ENCODE measurements at regions not wholly inside any gene's neighbourhood (a gene's known extent, or its start where the extent isn't known, plus 50 kb on each side); places are given as distances from the start of the nearest gene placed in this dataset.

DNA sequence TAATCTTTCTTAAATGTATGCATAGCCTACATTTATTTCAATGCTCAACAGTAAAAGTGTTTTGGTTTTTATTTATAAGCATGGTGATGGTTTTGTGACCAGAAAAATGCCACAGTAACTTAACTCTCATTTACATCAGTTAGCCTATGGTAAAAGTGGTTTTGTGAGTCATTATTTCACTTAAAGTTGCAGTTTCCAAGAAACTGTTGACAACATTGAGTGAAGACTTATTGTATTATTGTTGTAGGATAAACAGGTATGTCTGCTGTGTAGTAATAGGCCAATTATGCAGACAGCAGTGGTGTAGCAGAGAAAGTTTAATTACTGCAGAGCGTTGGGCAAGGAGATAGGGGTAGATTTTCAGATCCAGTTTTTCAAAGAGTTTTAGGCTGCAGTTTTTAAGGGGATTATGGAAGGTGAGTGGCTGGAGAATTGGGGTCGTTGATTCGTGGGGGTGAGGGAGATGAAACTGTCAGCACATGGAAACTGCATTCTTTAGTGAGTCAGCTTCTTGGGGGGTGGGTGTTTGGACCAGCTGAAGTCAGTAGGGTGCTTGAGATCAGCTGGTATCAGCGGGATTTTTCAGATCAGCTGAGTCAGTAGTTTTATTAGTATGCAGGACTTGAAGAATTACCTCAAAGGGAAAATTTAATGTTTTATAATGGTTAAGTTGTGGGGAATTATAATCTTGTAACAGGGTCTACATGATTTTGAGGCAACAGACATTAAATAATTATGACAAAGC, 168.7 kb upstream of the FMN2 start:
- DNase-seq (ENCODE audit: low read depth in 2 of 2, low spot score in 1 of 2), result no peak

DNA sequence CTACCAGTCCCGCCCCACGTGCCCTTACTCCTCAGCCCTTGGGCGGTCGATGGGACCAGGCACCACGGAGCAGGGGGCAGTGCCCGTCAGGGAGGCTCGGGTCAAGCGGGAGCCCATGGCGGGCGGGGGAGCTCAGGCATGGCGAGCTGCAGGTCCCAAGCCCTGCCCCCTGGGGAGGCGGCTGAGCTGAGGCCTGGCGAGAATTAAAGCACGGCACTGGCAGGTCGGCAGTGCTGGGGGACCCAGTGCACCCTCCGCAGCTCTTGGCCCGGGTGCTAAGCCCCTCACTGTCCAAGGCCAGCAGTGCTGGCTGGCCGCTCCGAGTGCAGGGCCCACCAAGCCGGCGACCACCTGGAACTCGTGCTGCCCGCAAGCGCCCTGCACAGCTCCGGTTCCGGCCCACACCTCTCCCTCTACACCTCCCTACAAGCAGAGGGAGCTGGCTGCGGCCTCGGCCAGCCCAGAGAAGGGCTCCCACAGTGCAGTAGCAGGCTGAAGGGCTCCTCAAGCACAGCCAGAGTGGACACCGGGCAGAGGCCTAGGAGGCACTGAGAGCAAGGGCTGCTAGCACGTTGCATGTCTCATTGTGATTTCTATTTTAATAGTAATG, 166.8 kb upstream of the FMN2 start:
- no peak for DNase-seq (ENCODE audit: low read depth in 2 of 2, low spot score in 1 of 2)

DNA sequence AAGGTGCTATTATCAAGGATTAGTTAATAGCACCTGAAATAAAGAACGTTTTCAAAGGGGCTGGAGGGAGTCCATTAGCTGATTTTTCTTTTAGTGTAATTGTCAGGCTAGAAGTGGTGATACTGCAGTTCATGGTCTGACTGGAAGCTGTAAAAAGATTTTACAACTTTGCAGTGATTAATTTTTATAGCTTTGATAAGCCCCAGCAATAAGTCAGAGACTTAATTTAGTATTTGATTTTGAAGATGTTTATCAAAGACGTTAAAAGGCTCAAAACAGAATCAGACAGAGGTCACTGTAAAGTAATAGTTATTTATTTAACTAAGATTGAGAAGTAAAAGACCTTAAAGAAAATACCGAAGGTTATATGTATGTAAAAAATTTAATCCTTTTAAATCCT, 165.5 kb upstream of the FMN2 start:
- DNase-seq (ENCODE audit: low read depth in 2 of 2, low spot score in 1 of 2), result no peak

DNA sequence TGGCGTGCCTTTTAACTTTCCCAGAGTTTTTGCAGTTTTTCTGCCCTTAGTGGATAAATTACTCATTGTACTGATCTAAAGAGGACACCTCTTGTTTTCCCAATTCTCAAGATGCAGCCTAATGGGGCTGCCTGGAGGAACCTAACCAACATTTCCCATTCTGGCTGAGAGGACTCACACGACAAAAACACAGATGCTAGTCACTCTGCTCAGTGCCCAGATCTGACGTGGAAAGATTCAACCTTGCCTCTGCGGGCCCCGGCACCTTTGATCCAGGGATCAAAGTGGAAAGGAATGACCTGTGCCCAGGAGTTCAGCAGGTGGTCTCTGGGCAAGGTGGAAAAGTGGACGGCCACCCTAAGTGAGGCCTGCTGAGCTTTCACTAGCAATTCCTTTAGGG, 162.4 kb upstream of the FMN2 start:
- no peak for DNase-seq (ENCODE audit: low read depth in 2 of 2, low spot score in 1 of 2)

DNA sequence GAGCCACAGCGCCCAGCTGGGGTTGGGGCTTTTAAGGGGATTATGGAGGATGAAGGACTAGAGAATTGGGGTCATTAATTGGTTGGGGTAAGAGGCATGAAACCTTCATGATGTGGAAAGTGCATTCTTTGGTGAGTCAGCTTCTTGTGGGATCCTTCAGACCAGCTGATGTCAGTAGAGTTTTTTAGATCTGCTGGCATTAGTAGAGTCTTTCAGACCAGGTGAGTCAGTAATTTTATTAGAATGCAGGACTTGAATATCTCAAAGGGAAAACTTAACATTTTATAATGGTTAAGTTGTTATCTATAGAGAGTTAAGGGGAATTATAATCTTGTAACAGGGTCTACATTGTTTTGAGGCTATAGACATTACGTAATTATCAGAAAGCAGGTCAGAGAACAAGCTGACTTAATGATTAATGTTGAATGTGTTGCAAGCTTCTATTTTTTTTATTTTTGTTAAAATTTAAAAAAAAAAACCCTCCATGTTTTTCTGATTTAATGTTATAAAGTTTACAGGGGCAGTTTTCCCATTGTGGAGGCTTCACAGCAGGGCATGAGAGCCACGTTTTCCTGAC, 160.9 kb upstream of the FMN2 start:
- DNase-seq (ENCODE audit: low read depth in 2 of 2, low spot score in 1 of 2), result no peak

DNA sequence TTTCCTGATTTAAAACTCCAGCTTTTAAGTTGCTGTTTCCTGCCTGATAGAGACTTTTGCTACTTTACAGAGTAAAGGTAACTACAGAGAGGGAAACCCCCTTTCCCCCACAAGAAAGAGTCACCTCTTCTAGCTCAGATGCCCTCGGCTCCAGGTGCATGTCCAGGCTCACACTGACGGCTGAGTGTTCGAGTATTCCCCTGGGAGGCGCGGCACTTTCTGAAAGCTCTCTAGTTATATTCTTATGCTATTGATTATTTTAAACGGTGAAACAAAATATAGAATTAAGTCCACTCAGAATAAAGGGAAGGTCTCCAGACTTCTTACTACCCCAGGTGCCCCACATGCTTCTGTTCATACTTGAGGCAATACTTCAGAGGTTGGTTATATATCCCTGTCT, 160.3 kb upstream of the FMN2 start:
- no peak for DNase-seq (ENCODE audit: low read depth in 2 of 2, low spot score in 1 of 2)

DNA sequence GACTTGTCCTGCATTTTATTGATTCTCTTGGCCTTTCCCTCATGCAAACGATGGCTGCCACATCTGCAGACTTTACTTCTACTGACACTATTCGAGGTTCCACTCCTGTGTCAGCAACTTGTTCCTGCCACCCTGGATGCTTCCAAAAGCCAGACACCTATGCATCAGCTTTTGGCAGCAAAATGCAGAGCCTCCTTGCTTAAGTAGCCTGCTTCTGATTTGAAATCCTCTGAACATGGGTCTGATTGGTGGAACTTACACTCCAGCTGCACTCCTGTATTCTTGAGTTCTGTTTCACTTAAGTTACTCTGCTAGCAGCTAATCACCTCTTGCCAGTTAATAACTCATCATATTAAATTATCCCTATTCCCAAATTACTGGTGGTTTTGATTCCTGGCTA, 152.1 kb upstream of the FMN2 start:
- DNase-seq (ENCODE audit: low read depth in 2 of 2, low spot score in 1 of 2), result no peak

DNA sequence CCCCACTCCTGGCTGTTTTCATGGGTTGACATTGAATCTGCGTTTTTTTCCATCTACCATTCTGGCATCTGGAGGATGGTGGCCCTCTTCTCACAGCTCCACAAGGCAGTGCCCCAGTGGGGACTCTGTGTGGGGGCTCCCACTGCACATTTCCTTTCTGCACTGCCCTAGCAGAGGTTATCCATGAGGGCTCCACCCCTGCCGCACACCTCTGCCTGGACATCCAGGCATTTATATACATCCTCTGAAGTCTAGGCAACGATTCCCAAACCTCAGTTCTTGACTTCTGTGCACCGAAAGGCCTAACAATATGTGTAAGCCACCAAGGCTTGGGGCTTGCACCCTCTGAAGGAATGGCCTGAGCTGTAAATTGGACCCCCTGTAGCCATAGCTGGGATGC, 147.9 kb upstream of the FMN2 start:
- DNase-seq (ENCODE audit: low read depth in 2 of 2, low spot score in 1 of 2), result no peak

DNA sequence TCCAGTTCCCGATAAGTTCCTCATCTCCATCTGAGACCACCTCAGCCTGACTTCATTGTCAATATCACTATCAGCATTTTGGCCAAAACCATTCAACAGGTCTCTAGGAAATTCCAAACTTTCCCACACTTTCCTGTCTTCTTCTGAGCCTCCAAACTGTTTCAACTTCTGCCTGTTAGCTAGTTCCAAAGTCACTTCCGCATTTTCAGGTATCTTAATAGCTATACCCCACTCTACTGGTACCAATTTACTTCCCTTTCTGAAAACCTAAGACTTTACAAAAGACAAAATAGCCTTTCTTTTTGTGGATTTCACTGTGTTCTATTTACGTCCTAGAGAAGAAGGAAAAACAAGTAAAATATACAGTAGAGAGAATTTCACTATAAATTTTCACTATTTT, 147.0 kb upstream of the FMN2 start:
- DNase-seq (ENCODE audit: low read depth in 2 of 2, low spot score in 1 of 2), result no peak

DNA sequence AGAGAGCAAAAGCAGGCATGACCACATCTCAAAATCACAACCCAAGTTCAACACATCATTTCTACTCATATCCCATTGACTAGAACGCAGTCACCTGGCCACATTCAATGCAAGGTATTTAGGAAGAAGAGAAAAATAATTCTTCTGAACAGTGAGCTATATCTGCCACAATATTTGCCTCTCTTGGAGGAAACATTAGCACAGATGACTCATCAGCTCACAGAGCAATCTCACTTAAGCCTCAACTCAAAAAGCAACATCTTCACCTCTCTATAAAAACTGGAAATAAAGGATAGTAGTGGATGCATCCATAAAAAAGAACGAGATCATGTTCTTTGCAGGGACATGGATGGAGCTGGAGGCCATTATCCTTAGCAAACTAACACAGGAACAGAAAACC, 143.9 kb upstream of the FMN2 start:
- DNase-seq (ENCODE audit: low read depth in 2 of 2, low spot score in 1 of 2), result no peak

DNA sequence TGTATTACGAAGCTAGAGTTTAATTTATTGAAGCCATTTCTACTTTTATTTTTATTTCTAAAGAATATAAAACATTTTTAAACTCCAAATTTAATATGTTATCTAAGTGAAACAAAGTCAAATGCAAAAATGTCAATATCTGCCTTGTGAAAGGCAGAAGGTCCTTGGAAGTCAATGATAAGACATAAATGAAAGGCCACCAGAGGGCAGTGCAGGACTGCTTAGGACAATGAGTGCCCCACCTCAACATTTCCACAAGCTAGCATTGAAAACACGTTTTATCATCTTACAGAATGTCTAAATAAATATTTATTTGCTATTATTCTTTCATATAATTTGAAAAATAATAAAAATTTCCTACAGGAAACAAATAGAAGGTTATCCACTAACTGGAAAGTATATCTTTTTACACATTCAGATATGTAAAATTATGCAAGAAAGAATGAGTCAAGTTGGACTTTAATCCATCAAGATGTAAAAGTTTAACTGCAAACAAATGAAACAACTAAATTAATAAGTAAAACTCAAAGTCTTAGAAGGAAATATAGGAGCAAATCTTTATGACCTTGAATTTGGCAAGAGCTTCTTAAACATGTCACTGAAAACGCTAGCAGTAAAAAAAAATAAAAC, 140.1 kb upstream of the FMN2 start:
- DNase-seq (ENCODE audit: low read depth in 2 of 2, low spot score in 1 of 2), result no peak

DNA sequence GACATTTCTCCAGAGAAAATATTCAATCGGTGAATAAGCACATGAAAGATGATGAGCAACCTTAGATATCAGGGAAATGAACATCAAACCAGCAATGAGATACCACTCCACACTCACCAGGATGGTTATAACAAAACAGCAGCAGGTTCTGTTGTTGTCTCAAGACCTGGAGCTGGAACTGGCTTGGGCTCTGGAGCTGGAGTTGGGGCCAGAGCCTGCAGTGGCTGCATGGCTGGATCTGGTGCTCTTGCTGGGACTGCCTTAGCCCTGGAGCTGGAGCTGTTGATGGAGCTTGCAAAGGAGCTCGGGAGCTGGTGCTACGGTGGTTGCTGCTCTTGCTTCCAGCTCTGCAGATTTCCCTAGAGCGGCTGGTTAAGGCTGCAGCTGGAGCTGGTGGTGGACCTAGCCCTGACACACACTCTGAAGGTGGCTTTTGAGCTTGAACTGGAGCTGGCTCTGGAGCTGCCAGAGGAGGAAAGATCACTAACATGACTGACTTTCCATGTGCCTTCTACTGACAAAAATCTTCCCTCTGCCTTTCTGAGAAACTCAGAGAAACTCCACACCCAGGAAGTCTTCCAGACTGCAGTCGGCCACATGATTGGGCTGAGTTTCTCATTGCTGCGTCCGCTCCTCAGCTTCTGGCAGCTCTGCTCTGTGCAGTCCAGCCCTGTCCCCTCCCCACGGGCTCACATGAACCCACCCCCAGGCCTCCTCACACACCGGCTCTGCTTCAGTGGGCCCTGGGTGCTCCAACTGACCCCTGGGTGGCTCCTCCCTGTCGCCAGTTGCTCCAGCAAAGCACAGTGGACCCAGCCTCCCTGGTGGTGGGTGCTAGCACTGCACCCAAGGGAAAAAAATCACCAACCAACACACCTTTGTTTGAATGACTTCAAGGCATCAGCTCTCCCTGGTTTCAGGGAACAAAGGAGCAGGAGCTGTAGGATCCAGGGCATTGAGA, 139.1 kb upstream of the FMN2 start:
- DNase-seq (ENCODE audit: low read depth in 2 of 2, low spot score in 1 of 2), result no peak

DNA sequence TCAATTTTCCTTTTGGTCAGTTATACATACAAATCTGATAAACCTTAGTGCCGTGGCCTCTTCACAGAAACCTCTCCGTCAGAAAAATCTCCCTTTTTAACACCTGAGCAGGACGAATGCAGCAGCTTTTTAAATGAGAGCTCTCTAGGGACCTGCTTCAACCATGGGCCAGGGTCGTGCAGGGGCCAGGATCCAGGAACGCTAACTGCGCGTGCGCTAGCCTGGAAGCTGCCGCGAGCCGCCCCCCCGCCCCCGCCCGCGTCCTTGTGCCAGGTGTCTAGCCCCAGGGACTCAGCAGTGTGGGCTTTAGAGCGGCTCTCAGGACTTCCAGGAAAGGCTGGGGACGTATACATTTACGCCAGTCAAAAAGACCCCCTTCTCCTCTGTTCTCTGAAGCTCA, 136.8 kb upstream of the FMN2 start:
- DNase-seq (ENCODE audit: low read depth in 2 of 2, low spot score in 1 of 2), result no peak

DNA sequence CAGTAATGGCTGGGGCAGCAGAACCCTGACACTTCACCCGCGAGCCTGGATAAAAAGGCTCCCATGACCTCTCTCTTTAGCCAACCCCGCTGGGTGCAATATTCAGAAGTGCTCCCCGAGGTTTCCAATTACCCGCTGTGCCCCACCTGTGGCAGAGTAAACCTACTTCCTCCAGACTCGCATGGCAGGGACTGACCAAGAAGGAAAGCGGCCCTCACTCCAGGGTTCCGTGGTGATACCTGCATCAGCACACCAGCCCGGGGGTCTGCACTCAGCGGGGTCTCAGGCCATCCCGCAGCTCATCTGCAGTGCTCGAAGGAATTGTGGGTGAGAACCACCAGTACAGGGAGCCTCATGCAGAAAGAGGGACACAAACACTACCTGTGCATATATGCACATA, 136.3 kb upstream of the FMN2 start:
- no peak for DNase-seq (ENCODE audit: low read depth in 2 of 2, low spot score in 1 of 2)

DNA sequence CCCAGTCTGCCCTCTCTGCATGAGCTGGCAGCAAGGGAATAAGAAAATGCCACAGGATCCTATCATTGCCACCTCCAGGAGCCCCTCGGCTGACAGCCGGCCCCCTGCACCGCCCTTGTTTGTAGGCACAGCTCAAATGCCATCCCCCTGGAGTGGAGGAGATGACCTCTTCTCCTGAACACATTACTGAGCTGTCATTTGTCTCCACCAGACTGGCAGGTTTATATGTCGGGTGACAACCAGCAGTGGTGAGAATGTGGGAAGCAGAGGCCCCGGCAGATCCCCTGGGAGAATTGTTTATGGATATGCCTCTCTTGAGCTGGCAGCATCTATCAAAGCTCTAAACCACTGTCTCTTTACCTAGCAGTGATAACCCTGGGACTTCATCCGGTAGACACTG, 135.4 kb upstream of the FMN2 start:
- no peak for DNase-seq (ENCODE audit: low read depth in 2 of 2, low spot score in 1 of 2)

DNA sequence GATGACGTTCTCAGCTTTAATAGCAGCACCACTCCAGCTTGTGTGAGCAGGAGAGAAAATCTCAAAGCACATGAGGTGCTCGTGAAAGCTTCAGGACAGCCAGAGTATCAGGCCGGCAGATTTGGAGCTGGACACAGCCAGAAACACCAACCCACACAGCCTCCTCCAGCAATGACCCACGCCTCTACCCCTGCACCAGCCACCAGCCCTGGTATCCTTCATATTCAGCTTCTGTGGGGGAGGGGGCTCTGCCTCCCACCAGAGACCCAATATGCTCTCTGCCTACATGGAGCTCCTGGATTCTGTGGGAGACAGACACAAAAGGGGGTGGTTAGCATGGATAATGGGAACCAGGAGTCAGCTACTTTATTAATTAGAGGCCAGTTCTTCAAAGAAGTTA, 133.6 kb upstream of the FMN2 start:
- DNase-seq (ENCODE audit: low read depth in 2 of 2, low spot score in 1 of 2), result no peak

DNA sequence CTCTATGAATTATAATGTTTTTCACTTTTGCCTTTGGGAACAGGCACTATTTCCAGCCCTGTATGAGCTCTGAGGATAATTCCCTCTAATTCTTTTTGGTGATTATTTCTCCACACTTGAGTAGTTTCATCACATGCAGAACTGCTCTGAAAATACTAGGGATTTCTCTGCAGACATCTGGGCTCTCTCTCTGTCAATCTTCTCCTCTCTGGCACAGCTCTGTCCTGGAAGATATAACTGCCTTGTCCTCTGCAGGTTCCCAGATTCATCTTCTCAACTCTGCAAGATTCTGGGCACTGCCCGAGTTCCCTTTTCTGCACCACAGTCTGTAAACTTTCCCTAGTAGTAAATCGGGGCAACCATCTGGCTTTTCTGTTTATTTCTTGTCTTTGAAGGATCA, 131.3 kb upstream of the FMN2 start:
- DNase-seq (ENCODE audit: low read depth in 2 of 2, low spot score in 1 of 2), result no peak

DNA sequence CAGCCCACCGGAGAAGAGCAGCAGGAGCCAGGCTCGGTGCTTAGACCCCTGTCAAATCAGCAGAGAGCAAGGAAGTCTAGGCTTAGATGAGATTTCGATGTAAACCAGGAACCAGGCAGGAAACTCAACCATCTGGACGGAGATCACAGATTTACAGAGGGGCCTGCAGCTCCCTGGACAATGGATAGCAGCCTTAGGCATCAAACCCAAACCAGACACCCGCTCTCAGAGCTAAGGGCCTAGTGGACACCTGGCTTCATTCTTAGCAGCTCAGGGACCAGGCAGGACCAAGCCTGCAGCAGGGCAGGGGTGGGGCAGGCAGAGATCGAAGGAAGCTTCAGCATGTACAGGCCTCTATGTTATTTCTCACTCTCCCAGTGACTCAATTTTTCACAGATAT, 127.8 kb upstream of the FMN2 start:
- no peak for DNase-seq (ENCODE audit: low read depth in 2 of 2, low spot score in 1 of 2)

DNA sequence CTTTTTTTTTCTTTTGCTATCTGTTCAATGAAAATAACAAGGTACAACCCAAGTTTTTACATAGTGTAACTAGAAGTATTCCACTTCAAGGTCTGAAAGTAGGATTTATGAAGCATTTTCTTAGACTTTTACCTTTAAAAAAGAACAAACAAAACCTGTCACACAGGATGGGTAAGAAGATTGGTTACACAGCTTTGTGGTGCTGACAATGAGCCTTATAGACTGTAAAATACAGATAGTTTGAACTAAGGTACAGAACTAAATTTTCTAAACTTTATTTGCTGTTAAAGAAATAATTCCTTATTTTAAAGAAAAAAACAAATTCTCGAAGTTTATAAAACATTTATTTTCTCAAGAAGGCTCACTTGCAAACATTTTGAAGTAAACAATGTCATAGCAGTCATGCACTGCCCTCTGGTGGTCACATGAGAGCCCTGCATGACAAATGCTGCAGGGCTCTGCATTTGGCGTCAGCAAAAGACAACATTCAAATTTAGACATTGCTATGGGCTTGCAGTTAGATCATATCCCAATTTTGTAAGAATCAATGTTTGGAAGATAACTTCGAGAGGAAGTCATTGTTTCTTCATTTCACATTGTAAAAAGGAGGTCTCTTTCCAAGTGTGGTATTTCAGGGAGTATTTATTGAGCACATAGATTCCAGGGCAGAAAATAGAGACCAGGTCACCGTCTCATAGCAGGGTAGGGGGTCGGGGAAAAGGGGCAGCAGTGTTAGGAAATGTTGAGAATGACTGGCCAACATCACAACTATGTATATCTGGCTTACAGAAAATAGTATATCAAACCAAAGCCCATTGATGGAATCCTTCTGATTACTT, 115.3 kb upstream of the FMN2 start:
- DNase-seq (ENCODE audit: low read depth in 2 of 2, low spot score in 1 of 2), result peak; percentile 6 to 14

DNA sequence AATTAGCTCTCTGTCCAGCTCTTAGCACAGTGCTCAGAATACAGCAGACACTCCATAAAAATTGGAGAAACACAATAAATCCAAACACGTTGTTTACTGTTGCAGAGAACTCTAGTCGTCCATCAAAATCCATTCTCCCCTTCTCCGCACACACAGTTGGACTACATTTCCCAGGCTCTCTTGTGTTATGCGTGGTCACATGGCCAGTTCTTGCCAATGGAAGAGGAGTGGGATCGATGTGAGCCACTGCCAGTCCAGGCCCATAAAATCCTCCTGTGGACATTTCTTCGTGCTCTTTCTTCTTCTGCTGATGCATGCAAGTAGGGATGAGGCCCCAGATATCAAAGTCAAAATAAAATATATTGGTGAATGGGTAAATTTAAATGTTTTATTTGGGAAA, 114.3 kb upstream of the FMN2 start:
- no peak for DNase-seq (ENCODE audit: low read depth in 2 of 2, low spot score in 1 of 2)
